ENCODE measurements at regions not wholly inside any gene's neighbourhood (a gene's known extent, or its start where the extent isn't known, plus 50 kb on each side); places are given as distances from the start of the nearest gene placed in this dataset.

- no peak for TF ChIP-seq CTCF (IDR thresholded peaks at IDR 0.05)
- TF ChIP-seq EZH2phosphoT487 (IDR thresholded peaks at IDR 0.05) = no peak
- no peak for TF ChIP-seq EZH2 (IDR thresholded peaks at IDR 0.05)
These were observed 90.9 kb upstream of the COX7C start for GRCh38 chr5:86526811-86527348.

Measured in neural progenitor cell (in vitro differentiated cells).